Parathyroid adenoma (tissue), 2 donors: ENCODE measurements at regions not wholly inside any gene's neighbourhood (a gene's known extent, or its start where the extent isn't known, plus 50 kb on each side); places are given as distances from the start of the nearest gene placed in this dataset.

Experiments used
- H2AFZ ChIP-seq: fragments of 300-600 bp; sonication (generic); one replicate; pipeline ENCODE4 v1.7.0; 2017; ENCODE audit warnings: antibody characterized with exemption, mild to moderate bottlenecking
- H3K27ac ChIP-seq: fragments of 300-600 bp; sonication (generic); one replicate; pipeline ENCODE4 v1.7.0; 2017
- H3K27me3 ChIP-seq: fragments of 300-600 bp; sonication (generic); one replicate; pipeline ENCODE4 v1.7.0; 2017; ENCODE audit warnings: low read length; ENCODE audit not compliant: control insufficient read depth, insufficient read depth
- H3K36me3 ChIP-seq: fragments of 300-600 bp; sonication (generic); one replicate; pipeline ENCODE4 v1.7.0; 2017; ENCODE audit warnings: low read length; ENCODE audit not compliant: control insufficient read depth, insufficient read depth
- H3K4me1 ChIP-seq: fragments of 300-600 bp; sonication (generic); one replicate; pipeline ENCODE4 v1.7.0; 2017; ENCODE audit warnings: control low read depth
- H3K4me2 ChIP-seq: fragments of 300-600 bp; sonication (generic); one replicate; pipeline ENCODE4 v1.7.0; 2017; ENCODE audit warnings: low read length
- H3K4me3 ChIP-seq: fragments of 300-600 bp; sonication (generic); one replicate; pipeline ENCODE4 v1.7.0; 2017; ENCODE audit warnings: low read depth, low read length
- H3K79me2 ChIP-seq: fragments of 300-600 bp; sonication (generic); one replicate; pipeline ENCODE4 v1.7.0; 2017; ENCODE audit warnings: control low read depth
- H3K9ac ChIP-seq: fragments of 300-600 bp; sonication (generic); one replicate; pipeline ENCODE4 v1.7.0; 2017; ENCODE audit warnings: mild to moderate bottlenecking
- H3K9me3 ChIP-seq: fragments of 300-600 bp; sonication (generic); one replicate; pipeline ENCODE4 v1.7.0; 2017; ENCODE audit warnings: low read length; ENCODE audit not compliant: control insufficient read depth
- CTCF ChIP-seq: fragments of 300-600 bp; sonication (generic); IDR thresholded peaks from one replicate; pipeline ENCODE4 v1.7.0; 2017; ENCODE audit warnings: antibody characterized with exemption, mild to moderate bottlenecking
- donor health status: primary hyperparathyroidism.

DNA sequence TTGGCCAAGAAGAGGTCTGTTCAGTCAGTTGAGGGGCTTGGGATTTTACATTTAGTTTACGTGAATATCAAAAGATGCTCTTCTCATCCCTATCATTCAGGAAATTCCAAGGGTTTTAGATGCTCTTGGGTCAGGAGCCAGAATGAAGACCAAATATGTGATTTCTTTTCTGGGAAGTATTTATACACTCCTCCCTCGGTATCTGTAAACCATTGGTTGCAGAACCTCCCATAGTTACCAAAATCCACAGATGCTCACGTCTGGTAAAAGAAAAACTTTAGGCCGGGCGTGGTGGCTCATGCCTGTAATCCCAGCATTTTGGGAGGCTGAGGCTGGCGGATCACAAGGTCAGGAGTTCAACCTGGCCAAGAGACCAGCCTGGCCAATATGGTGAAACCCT, 75.9 kb downstream of the TNFAIP2 start:
- Histone ChIP-seq H3K4me2 (peak overlapping the region; percentile 59), H2AFZ (peak overlapping the region; percentile 61), H3K4me1 (peaks cover 22% of the 10 kb centered on the region), H3K9me3 (no peaks in the 10 kb centered on the region), H3K9ac (no peak overlapping the region), H3K4me3 (peak overlapping the region; percentile 32), H3K27ac (peak overlapping the region; percentile 89), H3K79me2 (no peaks in the 10 kb centered on the region), H3K36me3 (no peaks in the 10 kb centered on the region), H3K27me3 (no peaks in the 10 kb centered on the region)
- TF ChIP-seq CTCF: no peak

GRCh38 chr14:103201801-103202200, 78.5 kb downstream of the TNFAIP2 start:
- no peak for TF ChIP-seq CTCF
- no peak overlapping the region for H3K4me2 ChIP-seq
- H3K36me3 ChIP-seq: no peaks in the 10 kb centered on the region
- H3K79me2 ChIP-seq: peaks cover 6% of the 10 kb centered on the region
- no peaks in the 10 kb centered on the region for H3K27me3 ChIP-seq
- no peaks in the 10 kb centered on the region for H3K9me3 ChIP-seq
- H3K4me3 ChIP-seq: no peak overlapping the region
- peaks cover 28% of the 10 kb centered on the region for H3K4me1 ChIP-seq
- H3K27ac ChIP-seq: no peak overlapping the region
- no peak overlapping the region for H2AFZ ChIP-seq
- H3K9ac ChIP-seq: no peak overlapping the region

DNA sequence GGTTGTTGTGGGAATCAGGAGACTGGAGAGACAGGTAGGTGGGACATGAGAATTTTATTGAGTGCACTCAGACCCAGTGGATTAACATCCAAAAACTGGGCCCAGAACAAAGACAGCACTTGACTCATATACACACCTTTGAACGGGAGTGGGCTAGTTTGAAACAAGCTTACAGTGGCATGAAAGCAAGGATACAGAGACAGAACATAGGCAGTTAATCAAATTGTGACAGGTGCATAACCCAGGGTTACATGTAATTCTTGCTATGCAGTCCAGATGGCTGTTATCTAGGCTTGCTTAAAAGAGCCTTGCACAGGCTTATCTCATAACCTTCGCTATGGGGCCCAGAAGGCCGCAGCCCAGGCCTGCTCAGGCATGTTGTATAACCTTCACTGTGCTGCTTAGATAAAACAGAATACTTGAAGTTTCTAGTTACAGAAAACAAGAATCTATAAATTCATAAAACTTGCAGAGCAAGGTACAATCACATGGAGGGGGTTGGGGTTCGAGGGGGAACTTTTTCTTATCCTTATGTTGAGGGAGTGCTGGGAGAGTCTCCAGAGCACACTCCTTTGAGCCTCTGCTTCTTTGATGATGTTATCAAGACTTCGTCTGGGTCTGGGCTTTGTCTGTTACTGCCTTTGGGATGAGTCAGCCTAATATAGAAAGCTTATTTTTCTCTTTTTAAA, 81.7 kb downstream of the TNFAIP2 start:
- peak overlapping the region; percentile 95 for H3K27ac ChIP-seq
- H3K27me3 ChIP-seq: no peaks in the 10 kb centered on the region
- no peak overlapping the region for H2AFZ ChIP-seq
- H3K9ac ChIP-seq: no peak overlapping the region
- H3K4me1 ChIP-seq: peaks cover 26% of the 10 kb centered on the region
- no peaks in the 10 kb centered on the region for H3K36me3 ChIP-seq
- H3K79me2 ChIP-seq: peaks cover 6% of the 10 kb centered on the region
- no peaks in the 10 kb centered on the region for H3K9me3 ChIP-seq
- peak overlapping the region; percentile 81 for H3K4me3 ChIP-seq
- peak overlapping the region; percentile 91 for H3K4me2 ChIP-seq
- no peak for TF ChIP-seq CTCF

DNA sequence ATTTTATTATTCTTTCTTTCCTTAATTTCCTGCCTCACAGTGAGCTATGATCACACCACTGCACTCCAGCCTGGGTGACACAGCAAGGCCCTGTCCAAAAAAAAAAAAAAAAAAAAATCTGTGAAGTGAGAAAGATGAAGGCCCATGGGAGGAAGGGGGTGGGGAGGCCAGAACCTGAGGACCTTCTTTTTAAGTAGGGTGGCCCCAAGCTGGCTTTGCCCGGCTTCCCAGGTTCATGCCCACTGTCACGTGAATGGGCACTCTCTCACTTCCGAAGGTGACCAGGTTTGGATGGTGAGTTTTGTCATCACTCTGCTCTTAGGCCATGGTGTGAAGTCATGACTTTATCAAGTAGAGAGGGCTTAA, 82.3 kb downstream of the TNFAIP2 start:
- no peaks in the 10 kb centered on the region for H3K9me3 ChIP-seq
- H3K79me2 ChIP-seq: peaks cover 6% of the 10 kb centered on the region
- TF ChIP-seq CTCF: no peak
- peak overlapping the region; percentile 91 for H3K4me2 ChIP-seq
- H3K27ac ChIP-seq: peak overlapping the region; percentile 95
- H3K9ac ChIP-seq: no peak overlapping the region
- H3K4me3 ChIP-seq: peak overlapping the region; percentile 81
- peaks cover 29% of the 10 kb centered on the region for H3K4me1 ChIP-seq
- H3K27me3 ChIP-seq: no peaks in the 10 kb centered on the region
- no peaks in the 10 kb centered on the region for H3K36me3 ChIP-seq
- no peak overlapping the region for H2AFZ ChIP-seq

DNA sequence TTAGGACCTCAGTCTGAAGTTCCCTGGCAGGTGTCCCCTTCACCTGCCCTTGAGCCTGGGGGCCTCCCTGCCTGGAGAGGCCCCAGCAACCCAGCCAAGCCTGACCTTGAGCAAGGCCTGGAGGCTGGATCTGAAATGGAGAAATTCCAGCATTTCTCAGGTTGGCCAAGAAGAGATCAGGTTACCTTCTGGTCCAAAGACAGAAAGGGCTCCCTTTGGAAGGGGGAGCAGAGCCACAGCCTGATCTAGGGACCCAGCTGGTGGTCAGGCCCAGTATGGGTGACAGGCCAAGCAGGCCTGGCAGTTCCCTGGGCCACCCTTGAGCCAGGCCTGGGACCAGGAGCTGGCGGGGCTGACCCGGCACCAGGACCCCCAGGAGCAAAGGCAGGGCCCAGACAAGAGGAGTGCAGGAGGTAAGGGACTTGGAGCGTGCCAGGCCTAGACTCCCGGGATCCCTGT, 82.8 kb downstream of the TNFAIP2 start:
- peak overlapping the region; percentile 95 for H3K27ac ChIP-seq
- peak overlapping the region; percentile 91 for H3K4me2 ChIP-seq
- H3K27me3 ChIP-seq: no peaks in the 10 kb centered on the region
- H3K9me3 ChIP-seq: no peaks in the 10 kb centered on the region
- H3K36me3 ChIP-seq: no peaks in the 10 kb centered on the region
- H3K9ac ChIP-seq: peak overlapping the region; percentile 75
- H3K4me1 ChIP-seq: peaks cover 29% of the 10 kb centered on the region
- H3K4me3 ChIP-seq: peak overlapping the region; percentile 81
- H3K79me2 ChIP-seq: peaks cover 6% of the 10 kb centered on the region
- peak overlapping the region; percentile 80 for H2AFZ ChIP-seq
- peak; percentile 6 for TF ChIP-seq CTCF
